ENCODE measurements at regions not wholly inside any gene's neighbourhood (a gene's known extent, or its start where the extent isn't known, plus 50 kb on each side); places are given as distances from the start of the nearest gene placed in this dataset.

DNA sequence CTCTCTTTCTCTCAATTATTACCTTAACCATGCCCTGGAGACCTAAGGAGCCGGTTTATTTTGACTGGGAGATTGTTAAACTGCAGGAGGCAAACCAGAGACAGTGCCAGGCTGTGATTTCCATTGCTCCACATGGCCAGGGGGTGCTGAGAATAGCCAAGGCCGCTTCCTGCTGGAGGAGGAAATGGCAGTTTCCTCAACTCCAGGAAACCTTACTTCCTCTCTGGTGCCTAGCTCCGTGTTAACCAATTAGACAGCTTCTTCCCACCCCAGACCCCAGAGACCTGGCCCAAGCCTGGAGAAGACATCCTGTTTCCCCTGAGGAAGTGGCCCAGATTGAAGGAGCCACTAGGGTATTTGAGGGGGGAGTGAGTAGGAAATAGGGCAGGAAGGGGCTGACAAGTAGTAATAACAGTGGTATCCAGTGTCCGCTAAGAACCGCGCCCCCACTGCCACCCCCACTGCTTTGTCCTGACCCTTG, 161.2 kb downstream of the PLPP3 start:
- DNase-seq (ENCODE audit: low read depth, low spot score), result no peak

DNA sequence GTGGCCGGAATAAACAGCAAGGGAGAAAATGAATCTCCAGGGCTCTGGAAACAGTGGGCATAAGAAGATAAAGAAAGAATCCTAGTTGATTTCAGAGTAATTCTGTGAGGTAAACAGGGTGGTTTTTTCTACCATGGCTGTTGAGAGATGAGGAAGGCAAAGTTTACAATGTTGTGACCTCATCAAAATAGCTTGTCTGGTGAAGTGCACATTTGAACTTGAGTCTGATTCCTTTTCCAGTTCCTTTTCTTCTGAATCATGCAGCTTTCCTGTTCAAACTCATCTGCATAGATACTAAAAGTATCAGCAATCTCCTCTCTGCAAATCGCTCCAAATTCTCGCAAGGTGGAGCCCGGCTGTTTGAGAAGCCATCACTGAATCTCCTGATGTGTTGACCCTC, 161.7 kb downstream of the PLPP3 start:
- no peak for DNase-seq (ENCODE audit: low read depth, low spot score)

DNA sequence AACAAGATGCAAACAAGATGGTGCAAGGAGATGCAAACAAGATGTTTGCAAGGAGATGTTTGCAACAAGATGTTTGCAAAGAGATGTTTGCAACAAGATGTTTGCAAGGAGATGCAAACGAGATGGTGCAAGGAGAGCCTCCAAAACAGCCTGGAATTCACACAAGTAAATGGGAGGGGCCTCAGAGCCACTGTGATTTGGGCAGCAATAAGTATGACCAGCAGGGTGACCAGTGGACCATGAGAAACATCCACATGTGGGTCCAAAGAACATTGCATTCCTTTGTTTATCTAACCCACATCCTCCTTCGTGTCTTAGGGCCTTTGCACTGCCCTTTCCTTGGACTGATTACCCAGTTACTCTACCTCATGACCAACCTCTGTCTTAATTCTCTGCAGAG, 162.9 kb downstream of the PLPP3 start:
- no peak for DNase-seq (ENCODE audit: low read depth, low spot score)

DNA sequence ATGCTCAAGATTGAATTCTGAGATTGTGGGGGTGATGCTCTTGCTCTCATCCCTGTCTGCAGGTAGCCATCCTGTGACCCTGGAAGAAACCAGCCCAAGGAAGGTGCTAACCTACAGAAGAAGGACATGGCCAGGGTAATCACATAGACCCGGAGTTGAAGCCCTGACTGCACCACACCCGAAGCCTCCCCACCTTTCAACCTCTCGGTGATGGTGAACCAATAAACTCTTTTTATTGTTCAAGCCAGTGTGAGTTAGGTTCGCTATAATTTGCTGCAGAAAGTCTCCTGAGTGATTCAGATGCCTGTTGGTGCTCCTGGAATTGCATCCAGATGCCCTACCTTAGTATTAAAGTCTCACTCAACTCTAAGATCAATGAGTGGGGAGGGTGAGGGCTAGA, 163.6 kb downstream of the PLPP3 start:
- no peak for DNase-seq (ENCODE audit: low read depth, low spot score)

DNA sequence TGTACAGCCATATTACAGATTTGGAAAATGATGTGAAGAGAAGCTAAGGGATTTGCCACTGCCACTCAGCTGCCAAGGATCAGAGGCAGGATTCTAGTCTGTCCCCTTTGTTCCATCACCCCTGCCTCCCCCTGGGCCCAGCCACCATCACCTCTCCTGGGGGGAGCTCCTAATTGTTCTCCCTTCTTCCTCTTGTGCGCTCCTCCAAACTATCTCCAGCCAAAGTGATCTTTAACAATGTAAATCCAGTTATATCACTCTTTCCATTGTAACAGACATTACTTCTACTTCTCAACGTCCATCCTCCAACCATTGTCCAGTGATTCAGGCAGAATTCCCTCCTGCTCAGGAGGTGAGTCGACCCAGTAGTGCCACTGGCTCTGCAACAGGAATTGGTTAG, 164.1 kb downstream of the PLPP3 start:
- no peak for DNase-seq (ENCODE audit: low read depth, low spot score)

- no peak for DNase-seq (ENCODE audit: low read depth, low spot score)
These were observed 164.6 kb downstream of the PLPP3 start for GRCh38 chr1:56414728-56415224.

DNA sequence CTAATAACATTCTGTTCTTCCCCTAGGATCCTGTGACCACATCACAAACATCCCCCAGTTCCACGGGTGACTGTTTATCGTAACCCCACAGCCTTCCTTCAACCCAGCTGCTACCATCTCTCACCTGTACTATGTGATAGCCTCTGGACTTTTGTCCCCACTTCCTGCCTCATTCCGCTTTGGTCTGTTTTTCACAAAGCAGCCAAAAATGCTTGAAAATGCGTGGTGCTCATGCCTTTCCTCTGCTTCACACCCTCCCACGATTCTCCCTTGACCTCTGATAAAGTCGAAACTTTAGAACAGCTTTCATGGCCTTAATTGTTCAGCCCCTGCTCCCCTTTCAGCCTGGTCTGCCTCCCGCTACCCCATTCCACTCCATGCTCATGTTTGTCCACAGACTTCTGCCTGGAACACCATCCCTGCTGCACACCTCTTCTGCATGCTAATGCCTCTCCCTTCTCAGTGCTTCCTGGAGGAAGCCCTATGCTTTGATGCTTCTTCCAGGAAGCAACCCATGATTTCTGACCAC, 165.6 kb downstream of the PLPP3 start:
- DNase-seq (ENCODE audit: low read depth, low spot score), result no peak

GRCh38 chr1:56411484-56412180, 167.7 kb downstream of the PLPP3 start:
- peak; percentile 66 for DNase-seq (ENCODE audit: low read depth, low spot score)

- DNase-seq (ENCODE audit: low read depth, low spot score), result no peak
These were observed 168.3 kb downstream of the PLPP3 start for GRCh38 chr1:56411021-56411420.

DNA sequence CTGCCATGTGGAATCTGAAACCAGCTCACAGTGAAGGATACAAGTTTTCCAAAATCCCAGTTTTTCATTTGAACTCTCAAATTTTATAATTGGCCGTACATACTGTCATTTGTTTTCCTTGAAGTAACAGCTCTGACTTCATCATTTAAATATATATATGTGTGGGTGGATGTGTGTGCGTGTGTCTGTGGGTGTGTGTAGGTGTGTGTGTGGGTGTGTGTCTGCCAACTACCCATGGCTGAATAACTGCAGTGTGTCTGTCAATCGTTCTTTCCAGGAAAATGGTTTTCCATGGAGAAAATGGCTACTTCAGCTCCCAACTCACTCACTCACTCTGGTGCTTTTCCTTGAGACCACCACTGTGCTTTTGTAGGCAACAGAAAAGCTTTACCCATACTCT, 169.0 kb downstream of the PLPP3 start:
- no peak for DNase-seq (ENCODE audit: low read depth, low spot score)

DNA sequence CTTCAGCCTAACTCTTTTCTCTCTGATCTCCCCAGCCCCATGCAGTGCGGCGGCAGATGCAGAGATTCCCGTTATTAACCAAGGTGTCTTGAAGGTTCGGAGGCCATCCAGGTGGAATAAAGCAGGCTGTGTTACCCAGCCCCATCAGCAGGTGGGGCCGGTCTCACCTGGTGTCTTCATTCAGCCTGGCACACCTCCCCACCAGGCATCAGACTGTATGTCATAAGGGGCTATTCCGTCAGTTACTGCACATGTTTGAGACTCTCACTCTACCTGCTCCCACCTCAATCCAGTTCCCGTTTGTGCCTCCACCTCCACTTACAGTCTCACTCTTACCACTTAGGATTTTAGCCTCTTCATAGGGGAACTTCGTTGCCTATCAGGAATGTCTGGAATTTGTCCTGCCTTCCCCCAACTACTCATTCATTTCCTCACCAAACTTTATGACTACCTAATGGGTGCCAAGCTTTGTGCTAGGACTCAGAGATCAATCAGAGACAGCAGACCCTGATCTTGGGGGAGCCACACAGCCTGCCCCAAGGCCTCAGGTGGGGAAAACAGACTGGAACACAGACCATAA, 170.2 kb downstream of the PLPP3 start:
- no peak for DNase-seq (ENCODE audit: low read depth, low spot score)

DNA sequence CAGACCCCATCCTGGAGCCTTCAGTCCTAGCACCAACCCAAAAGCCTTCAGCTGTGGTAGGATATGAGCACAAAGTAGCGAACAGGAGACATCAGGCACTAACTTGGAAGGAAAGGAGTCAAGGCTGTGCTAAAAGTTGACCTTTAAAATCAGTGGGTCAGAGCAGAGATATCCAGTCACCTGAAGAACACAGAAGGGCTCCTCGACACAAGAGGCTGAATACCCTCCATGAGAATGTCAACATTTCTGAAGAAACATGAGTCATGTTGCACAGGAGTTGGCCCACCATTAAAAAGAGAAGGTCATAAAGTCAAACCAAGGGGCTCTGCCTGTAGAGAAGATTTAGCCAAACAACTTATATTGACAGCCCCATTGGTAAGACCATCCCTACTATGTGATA, 172.5 kb downstream of the PLPP3 start:
- DNase-seq (ENCODE audit: low read depth, low spot score), result no peak

GRCh38 chr1:56404561-56405030, 174.8 kb downstream of the PLPP3 start:
- no peak for DNase-seq (ENCODE audit: low read depth, low spot score)

DNA sequence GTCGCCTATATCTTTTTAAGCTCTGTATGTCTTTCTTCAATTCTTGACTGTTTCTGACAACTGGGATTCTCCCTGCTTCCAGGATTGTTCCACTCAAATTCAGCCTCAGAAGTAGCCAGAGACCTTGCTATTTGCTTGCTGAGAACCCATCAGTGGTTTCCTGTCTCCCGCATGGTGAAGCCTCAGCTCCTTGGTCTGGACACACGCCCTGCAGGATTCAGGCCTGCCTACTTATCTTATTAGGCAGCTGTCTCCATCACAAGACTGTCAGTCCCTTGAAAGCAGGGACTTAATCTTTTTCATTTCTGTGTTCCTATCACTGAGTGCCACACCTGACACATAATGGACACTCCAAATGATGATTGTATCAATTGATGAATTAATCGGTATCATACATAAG, 175.3 kb downstream of the PLPP3 start:
- DNase-seq (ENCODE audit: low read depth, low spot score), result no peak

- no peak for DNase-seq (ENCODE audit: low read depth, low spot score)
These were observed 176.0 kb downstream of the PLPP3 start for GRCh38 chr1:56403321-56403720.

DNA sequence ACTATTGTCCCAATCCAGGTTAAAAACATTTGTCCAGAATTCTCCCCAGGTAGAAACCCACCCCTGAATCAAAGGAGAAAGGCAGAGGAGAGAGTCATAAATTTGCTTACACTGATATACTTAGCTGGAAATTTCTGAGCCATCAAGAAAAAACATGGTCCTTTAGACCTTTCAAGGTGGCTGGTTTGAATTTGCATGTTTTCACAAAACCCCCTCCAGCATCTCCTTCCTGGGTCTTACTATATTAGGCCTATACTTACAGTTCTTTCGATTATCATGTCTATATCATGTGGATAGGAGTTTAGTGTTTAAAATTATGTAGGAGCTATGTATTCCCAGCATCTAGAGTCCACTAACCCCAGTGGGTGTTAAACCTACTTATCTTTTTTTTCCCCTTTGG, 178.2 kb downstream of the PLPP3 start:
- DNase-seq (ENCODE audit: low read depth, low spot score), result no peak

GRCh38 chr1:56400526-56400925, 178.8 kb downstream of the PLPP3 start:
- DNase-seq (ENCODE audit: low read depth, low spot score), result no peak

GRCh38 chr1:56399795-56400194, 179.6 kb downstream of the PLPP3 start:
- no peak for DNase-seq (ENCODE audit: low read depth, low spot score)

DNA sequence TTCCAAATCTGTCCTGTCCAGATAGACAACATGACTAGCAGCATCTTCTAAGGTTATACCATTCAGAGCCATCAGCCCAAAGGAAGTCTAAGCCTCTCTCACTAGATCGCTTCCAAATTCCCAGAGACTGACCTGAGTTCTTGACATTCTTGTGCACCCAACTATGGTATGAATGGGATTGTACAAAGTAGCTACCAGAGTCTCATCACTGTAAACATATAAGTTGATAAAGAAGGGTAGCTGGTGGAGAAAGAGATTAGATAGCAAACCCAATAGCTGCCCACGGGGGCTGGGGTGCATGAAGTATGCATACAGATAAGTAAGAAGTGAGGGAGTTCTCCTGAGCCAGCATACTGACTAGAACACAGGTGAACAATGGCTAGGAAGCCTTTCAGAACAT, 180.0 kb downstream of the PLPP3 start:
- DNase-seq (ENCODE audit: low read depth, low spot score), result no peak

DNA sequence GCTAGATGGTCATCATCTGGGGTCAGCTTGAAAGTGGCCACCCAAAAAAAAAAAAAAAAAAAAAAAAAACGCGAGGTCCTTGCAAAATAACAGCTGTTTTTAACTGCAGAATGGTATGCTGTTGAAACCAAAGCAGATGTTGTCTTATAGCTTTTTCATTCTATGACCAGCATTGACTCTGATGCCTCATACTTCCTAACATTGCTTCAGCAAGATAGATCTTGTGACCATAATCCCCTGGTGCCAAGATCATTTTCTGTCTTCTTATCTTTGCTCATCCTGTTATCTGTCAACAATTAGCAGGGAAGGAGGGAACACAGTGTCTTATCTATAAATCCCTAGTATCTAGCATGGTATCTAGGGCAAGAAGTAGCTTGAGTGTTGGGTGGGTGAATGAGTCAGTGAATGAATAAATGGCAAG, 181.5 kb downstream of the PLPP3 start:
- DNase-seq (ENCODE audit: low read depth, low spot score), result no peak

DNA sequence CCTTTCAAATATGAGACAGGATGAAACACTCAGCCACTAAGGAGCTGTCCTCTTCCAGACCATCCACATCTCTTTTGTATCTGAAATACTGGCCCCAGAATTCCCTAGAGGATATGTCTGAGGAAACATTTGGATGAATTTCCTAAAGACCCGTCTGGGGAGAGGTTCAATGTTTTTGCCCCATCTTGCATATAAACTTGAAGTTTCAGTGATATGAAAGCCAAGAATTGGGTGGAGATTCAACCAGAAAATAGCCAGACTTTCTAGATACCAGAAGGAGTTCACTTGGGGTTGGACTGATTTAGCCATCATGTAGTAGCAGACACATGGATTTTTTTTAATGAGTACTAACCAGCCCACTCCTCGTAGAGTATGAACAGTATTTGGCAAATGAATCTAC, 182.0 kb downstream of the PLPP3 start:
- no peak for DNase-seq (ENCODE audit: low read depth, low spot score)

DNA sequence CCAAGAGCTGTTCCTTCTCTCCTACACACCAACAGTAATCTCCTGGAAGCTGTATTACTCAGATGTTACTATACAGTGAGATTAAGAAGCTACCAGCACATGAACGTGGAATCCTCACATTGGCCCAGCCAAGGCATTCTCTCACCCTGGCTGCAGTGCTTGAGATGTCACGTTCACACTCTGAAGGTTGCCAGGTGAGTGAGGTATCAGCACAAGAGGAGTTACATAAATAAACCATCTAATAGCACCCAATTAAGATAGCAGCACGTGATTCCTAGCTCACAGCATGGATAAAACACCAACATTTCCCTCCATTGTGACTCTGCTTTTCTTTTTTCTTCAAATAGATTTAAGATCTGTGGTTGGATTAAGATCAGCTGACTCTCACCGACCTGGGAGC, 182.8 kb downstream of the PLPP3 start:
- DNase-seq (ENCODE audit: low read depth, low spot score), result no peak

DNA sequence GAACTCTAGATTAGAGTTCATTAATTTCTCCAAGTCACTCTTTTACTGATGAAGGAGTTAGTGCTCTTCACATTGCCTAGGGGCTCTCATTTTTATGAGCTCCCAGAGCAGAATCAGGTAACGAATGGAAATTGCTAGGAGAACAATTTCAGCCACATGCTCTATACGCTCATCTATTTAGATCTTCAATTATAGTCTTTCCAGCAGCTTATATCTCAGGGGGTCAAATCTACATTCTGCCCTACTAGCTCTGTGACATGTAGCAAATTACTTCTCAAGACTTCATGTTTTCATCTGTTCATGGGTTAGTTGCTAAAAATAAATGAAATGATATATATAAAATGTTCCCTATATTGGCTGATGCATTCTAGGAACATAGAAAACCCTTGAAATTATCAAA, 183.6 kb downstream of the PLPP3 start:
- DNase-seq (ENCODE audit: low read depth, low spot score), result no peak

All from pulmonary artery endothelial cell (primary cell).